Calu3 (cell line): ENCODE measurements at regions not wholly inside any gene's neighbourhood (a gene's known extent, or its start where the extent isn't known, plus 50 kb on each side); places are given as distances from the start of the nearest gene placed in this dataset.

ENCODE experiments used
- BruUV-seq: library from RNA; stranded (reverse); fragments of 400-500 nt; replicated peaks from 2 replicates; lab custom pipeline; 2021; lab: Mats Ljungman, UMichigan
- CTCF ChIA-PET: fragments of 300-600 bp; sonication (Branson Sonifier 250); formaldehyde crosslinking; loops from one replicate; lab custom pipeline; 2022; ENCODE audit warnings: antibody characterized with exemption; lab: Charles Lee
- DNase-seq: peaks from one replicate; pipeline ENCODE4 v3.0.0; 2022
- H3K27ac Mint-ChIP-seq: one replicate; pipeline ENCODE4 v1.8.0; 2022; ENCODE audit warnings: mixed read lengths; ENCODE audit not compliant: unreplicated experiment
- H3K27me3 Mint-ChIP-seq: one replicate; pipeline ENCODE4 v1.8.0; 2022; ENCODE audit warnings: mixed read lengths; ENCODE audit not compliant: unreplicated experiment
- H3K36me3 Mint-ChIP-seq: one replicate; pipeline ENCODE4 v1.8.0; 2022; ENCODE audit warnings: mild to moderate bottlenecking, moderate library complexity, mixed read lengths; ENCODE audit not compliant: insufficient read depth, unreplicated experiment
- H3K4me1 Mint-ChIP-seq: one replicate; pipeline ENCODE4 v1.8.0; 2022; ENCODE audit warnings: mild to moderate bottlenecking, low read depth, mixed read lengths; ENCODE audit not compliant: unreplicated experiment
- H3K4me3 Mint-ChIP-seq: one replicate; pipeline ENCODE4 v1.8.0; 2022; ENCODE audit warnings: mild to moderate bottlenecking, low read depth, moderate library complexity, mixed read lengths; ENCODE audit not compliant: unreplicated experiment
- H3K9me3 Mint-ChIP-seq: one replicate; pipeline ENCODE4 v1.8.0; 2022; ENCODE audit warnings: low read depth, mixed read lengths; ENCODE audit not compliant: unreplicated experiment
- CTCF ChIP-seq: fragments of 200-600 bp; IDR thresholded peaks from one replicate; pipeline ENCODE4 v1.8.0; 2022; ENCODE audit warnings: antibody characterized with exemption; ENCODE audit not compliant: unreplicated experiment
- intact Hi-C: fragments of 100-400 bp; cut with micrococcal nuclease; formaldehyde crosslinking; loops from one replicate; pipeline ENCODE4 v1.10.0; 2022; ENCODE audit not compliant: unreplicated experiment

- Mint-ChIP-seq H3K27ac (no peak overlapping the region), H3K4me1 (no peaks in the 10 kb centered on the region), H3K36me3 (no peaks in the 10 kb centered on the region), H3K9me3 (no peaks in the 10 kb centered on the region), H3K27me3 (no peaks in the 10 kb centered on the region), H3K4me3 (no peak overlapping the region)
- no peak for TF ChIP-seq CTCF
- no peak for DNase-seq
- BruUV-seq, result no TSS peak
- CTCF ChIA-PET, result no interaction called here
- intact Hi-C loops, result no loop called here
Measured at GRCh38 chr6:6402006-6402405, 81.5 kb upstream of the F13A1 start.

GRCh38 chr6:6402591-6402990, 82.1 kb upstream of the F13A1 start:
- Mint-ChIP-seq H3K9me3 (no peaks in the 10 kb centered on the region), H3K36me3 (no peaks in the 10 kb centered on the region), H3K4me3 (no peak overlapping the region), H3K27me3 (no peaks in the 10 kb centered on the region), H3K4me1 (no peaks in the 10 kb centered on the region), H3K27ac (no peak overlapping the region)
- DNase-seq, result no peak
- intact Hi-C loops, result no loop called here
- no TSS peak for BruUV-seq
- TF ChIP-seq CTCF, result no peak
- CTCF ChIA-PET, result no interaction called here

GRCh38 chr6:6405031-6405430, 84.6 kb upstream of the F13A1 start:
- BruUV-seq, result no TSS peak
- Mint-ChIP-seq H3K27me3 (peaks cover 8% of the 10 kb centered on the region), H3K9me3 (no peaks in the 10 kb centered on the region), H3K27ac (no peak overlapping the region), H3K4me3 (no peak overlapping the region), H3K4me1 (no peaks in the 10 kb centered on the region), H3K36me3 (no peaks in the 10 kb centered on the region)
- DNase-seq, result no peak
- intact Hi-C loops, result no loop called here
- CTCF ChIA-PET, result no interaction called here
- TF ChIP-seq CTCF, result no peak

GRCh38 chr6:6405997-6406714, 85.7 kb upstream of the F13A1 start:
- Mint-ChIP-seq H3K4me3 (no peak overlapping the region), H3K27me3 (peaks cover 8% of the 10 kb centered on the region), H3K9me3 (no peaks in the 10 kb centered on the region), H3K27ac (no peak overlapping the region), H3K36me3 (no peaks in the 10 kb centered on the region), H3K4me1 (no peaks in the 10 kb centered on the region)
- CTCF ChIA-PET, result no interaction called here
- no TSS peak for BruUV-seq
- intact Hi-C loops, result no loop called here
- no peak for TF ChIP-seq CTCF
- DNase-seq, result no peak
